Ammon's horn (tissue), 1 donor: ENCODE measurements at regions not wholly inside any gene's neighbourhood (a gene's known extent, or its start where the extent isn't known, plus 50 kb on each side); places are given as distances from the start of the nearest gene placed in this dataset.
"Not testable (repeated sequence)": the region's sequence is repeated elsewhere in the genome, so short reads cannot be mapped to it uniquely, and the experiment has no call there.

ENCODE experiments used
- DNase-seq: peaks from one replicate; pipeline ENCODE4 v3.0.0-alpha.2; 2016; ENCODE audit warnings: low spot score

DNA sequence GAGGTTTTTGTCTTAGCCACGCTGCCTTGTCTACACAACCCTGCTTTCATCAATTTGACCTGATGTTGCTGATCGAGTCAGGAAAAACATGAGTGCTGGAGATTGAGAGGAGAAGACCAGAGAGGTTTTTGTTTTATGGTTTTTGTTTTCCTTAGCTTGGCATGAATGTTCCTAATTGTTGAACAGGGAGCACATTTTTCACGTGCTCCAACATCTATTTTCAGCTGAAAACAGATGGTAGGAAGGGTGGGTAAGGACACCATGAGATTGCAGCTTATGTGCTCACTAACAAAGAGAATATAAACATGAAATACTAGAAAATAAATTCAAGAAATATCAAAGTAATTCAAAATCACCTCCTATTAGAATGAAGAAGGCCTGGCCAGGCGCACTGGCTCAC, 79.9 kb upstream of the LMCD1 start:
- DNase-seq = no peak

DNA sequence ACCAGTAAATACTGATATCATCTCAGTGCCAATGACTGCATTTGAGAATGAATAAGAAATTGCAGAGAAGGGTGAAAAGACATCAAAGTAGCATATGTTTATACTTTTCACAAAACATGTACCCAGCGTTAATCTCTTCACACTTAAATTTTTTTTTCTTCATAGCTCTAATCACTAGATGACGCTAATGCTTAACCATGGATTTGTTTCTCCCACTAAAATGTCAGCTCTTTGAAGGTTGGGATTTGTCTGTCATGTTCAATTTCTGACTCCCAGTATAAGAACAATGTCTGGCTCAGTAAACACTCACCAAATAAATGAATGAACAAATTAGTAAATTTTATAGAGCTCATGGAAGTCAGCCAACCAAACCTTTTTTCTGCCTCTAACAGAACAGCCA, 78.3 kb upstream of the LMCD1 start:
- DNase-seq = no peak

DNA sequence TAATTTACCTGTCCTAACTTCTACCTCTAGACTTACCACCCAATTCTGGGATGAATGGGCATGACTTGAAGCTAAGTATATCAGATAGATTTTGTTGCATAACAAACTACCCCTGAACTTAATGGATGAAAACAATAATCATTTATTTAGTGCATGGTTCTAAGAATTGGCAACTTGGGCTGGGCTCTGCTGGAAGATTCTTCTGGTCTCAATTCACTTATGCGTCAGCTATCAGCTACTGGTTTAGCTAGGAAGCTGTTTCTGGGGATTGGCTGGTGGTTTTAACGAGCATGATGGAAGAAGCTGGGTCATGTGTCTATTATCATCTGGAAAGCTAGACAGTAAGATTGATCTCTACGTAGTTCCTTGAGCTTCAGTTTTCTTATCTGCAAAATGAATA, 77.3 kb upstream of the LMCD1 start:
- no peak for DNase-seq

DNA sequence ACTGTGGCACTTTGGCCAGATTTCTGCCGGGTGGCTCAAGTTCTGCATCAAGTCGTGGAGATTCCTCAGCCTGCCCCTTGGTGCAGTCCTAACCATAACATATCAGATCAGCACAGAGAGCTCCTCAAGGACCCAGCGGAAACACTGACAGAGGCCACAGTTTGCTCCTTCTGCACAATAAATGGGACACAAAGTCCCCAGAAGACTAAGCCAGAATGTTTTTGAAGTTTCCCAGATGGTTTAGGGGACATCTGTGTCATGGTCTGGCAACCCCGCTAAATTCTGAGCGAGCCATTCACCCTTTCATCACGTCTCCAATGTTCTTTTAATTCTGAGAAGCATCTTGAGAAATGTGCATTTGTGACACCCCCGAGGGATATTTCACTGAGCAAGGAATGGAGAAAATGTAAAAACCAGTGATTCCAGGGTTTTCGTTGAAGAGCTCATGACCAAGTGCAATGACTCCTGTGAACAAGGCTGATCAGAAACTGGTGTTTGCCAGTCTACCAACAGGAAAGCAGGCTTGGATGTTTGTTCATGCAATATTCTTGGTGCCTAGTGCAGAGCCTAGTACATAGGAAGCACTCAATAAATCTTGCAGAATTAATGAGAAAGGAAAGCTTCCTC, 64.8 kb upstream of the LMCD1 start:
- DNase-seq = no peak

DNA sequence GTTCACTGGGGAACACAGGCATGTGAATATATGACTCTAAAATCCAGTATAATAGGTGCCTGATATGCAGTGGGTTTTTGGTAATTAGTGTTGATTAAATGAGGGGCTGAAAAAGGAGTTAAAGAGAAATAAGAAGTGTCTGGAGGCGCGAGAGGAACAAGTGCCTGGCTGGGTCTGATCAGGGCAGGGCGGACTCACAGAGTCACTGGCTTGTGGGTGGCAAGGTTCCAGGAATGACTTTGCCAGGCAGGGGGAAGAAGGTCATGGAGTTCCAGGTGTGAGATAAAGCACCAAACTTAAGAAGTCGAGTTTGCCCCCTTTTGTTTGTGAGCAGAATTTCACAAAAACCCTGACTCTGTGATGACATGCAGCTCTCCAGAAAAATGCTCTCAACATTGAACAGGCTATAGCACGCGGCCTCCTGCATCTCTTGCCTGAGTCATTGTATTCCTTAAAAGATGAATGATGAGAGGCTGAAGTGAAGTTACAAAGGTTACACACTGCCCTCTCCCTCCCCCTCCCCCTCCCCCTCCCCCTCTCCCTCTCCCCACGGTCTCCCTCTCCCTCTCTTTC, 63.0 kb upstream of the LMCD1 start:
- no peak for DNase-seq

DNA sequence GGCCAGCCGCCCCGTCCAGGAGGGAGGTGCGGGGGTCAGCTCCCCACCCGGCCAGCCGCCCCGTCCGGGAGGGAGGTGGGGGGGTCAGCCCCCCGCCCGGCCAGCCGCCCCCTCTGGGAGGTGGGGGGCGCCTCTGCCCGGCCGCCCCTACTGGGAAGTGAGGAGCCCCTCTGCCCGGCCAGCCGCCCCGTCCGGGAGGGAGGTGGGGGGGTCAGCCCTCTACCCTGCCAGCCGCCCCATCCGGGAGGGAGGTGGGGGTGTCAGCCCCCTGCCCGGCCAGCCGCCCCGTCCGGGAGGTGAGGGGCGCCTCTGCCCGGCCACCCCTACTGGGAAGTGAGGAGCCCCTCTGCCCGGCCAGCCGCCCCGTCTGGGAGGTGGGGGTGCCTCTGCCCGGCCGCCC, 61.5 kb upstream of the LMCD1 start:
- DNase-seq = not testable (repeated sequence)

DNA sequence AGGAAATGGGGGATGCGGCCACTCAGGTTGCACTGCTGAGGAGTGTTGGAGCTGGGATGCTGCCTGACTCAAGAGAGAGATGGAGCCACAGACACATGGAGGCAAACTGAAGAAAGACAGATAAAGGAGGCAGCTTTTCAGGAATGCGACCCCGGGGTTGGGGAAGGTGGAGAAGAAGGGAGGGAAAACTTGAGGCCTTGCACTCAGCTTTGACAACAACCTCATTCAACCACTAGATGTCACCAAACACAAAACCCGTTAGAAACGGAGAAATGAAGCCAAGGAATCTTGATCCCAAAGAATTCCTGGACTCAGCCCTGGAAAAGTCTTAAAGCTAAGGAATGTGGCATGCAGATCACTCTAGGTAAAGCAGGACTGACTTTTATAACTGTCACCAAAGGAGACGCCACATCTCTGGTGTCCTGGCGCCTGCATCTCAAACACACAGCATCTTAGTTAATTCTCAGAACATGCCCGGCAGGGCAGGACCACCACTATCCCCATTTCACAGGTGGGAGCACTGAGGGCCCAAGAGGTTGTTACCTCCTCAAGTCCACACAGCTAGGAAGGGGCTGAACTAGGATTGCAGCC, 59.6 kb upstream of the LMCD1 start:
- peak; percentile 69 for DNase-seq

DNA sequence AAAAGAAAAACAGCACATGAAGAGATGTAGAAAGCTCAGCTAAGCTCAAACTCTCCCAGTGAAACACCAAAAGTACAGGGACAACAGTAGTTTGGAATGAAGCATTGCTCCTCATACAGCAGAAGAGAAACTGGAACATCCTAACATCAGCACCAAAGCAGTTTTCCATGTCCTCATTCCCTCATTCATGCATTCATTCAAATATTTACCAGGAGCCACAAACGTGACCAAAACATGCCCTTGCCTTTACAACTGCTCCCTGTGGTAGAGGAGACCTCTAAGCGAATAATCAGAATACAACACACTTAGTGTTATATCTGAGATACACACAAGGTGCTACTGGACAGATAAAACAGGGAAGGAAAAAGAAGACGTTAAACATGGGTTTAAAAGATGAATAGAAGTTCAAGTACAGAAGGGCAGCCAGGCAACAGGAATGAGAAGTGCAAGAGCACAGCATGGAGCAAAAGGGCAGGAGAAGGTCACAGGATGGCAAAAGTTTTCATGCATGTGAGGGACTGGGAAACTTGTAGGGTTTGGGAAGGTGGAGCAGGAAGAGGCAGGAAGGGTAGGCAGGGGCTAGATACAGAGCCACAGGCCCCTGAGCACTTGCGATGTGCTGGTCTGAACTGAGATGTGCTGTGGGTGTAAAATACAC, 58.5 kb upstream of the LMCD1 start:
- no peak for DNase-seq

DNA sequence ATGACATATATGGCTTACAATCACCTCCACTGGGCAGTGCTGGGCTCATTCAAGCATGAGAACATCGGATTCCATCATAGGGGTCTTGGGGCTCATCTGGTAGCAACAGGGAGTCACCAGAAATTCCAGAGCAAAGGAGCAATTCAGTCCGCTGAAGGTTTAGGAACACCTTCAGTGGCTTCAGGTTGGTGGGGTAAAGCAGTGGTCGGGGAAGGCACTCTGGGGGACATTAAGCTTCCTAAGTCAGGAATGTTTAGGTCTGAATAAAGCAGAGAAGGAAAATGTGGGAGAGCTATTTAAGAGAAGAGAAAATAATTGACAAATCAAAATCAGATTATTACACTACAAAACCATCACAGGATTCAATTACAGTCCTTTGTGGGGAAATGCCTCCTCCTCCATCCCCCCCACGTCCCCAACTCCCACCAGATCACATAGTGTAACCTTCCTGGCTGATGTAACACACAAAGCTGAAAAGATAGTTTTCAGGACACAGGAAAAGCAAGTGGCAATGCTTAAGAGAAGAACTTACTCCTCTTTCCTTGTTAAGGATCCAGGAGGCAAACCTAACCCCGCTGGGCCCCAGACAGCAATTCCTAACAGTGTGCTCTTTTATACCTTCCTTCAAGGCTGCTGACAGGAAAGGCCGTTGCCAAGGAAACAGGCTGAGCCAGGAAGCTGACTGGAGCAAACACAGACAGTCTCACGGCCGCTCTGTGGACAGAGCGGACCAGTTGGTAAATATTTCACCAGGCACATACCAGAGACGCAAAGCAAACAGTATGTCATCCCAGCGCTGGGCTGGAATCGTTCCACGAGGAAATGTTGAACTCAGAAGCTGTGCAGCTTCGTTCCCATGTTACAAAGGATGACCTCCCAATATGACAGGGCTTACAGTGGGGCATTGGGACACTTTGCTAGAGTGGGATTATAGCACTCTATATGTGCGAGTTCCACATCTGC, 57.5 kb upstream of the LMCD1 start:
- DNase-seq = peak; percentile 79

DNA sequence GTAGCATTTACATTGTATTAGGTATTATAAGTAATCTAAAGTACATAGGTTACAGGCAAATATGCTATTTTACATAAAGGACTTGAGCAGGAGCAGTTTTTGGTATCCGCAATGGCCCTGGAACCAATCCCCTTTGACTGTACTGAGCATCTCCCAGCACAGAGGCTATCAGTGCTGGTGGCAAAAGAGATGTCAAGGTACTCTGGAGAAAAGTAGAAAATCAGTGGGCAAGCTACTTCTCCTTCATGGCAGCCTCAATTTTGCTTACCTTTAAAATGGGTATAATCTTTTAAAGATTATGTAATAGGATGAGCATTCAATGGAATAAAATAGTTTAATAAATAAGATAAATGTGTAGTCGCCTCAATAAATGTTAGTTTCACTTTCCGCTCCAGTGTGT, 56.7 kb upstream of the LMCD1 start:
- no peak for DNase-seq

DNA sequence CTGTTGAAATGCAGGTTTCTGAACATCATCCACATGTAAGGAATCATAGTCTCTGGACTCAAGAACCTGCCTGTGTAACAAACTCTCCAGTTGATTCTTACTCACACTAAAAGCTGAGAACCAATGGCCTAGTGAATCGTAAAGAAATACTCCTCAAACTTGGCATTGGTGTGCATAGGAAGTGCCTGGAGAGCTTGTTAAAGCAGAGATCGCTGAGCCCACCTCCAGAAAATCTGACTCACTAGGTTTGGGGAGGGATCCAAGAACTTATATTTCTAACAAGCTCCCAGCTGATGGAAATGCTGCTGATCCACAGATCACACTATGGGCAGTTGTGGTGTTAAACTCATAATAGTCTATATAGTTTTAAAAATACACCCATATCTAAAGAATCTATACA, 55.8 kb upstream of the LMCD1 start:
- no peak for DNase-seq

DNA sequence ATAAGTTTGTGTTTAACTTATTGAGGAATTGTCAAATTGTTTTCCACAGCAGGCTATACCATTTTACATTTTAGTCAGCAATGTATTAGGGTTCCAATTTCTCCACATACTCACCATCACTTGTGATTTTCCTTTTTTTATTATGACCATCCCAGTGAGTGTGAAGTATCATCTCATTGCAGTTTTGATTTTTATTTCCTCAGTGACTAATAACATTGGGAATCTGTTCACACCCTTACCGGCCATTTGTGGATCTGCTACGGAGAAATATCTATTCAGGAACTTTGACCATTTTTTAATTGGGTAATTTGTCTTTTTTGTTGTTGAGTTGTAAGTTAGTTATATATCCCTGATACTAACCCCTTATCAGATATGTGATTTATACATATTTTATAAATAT, 54.8 kb upstream of the LMCD1 start:
- DNase-seq = no peak

DNA sequence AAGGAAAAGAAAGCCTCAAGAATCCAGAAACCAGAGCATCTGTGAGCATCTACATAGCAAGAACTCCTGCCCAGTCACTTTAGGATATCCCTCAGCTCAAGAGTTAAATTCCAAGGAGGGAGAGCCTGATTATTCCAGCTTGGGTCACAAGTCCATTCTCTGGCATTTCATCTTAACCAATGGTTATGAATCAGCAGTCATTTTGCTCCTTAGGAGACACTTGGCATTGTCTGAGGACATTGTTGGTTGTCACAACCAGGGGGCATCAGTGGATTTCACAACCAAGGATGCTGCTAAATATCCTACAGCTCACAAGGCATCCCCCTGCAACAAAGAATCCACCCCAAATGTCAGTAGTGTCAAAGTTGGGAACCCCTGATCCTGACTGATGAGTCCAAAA, 51.0 kb upstream of the LMCD1 start:
- DNase-seq = no peak

DNA sequence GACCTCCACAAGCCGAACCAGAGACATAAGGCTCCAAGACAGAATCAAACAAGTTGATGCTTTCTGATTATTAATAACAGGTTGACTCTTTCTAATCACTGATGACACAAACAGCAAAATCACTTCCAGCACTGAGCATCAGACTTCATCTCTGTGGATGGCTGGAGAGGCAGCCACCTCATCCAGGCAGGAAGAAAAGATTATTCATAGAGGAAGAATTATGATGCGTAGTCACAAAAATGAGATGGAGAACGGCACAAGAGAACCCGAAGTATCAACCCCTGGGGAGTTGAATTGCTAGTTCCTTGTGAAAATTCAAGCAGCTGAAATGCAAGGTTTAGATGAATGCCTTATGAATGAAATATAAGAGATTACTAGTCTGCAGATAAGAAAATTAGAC, 49.9 kb upstream of the LMCD1 start:
- no peak for DNase-seq
